Gastrocnemius medialis (tissue), 4 donors: ENCODE measurements at regions not wholly inside any gene's neighbourhood (a gene's known extent, or its start where the extent isn't known, plus 50 kb on each side); places are given as distances from the start of the nearest gene placed in this dataset.

ENCODE experiments used
- ATAC-seq, 2 donors: fragments of 150-250 bp; one replicate each; pipeline ENCODE4 v1.9.1; 2016
- DNase-seq, 2 donors: peaks; one replicate each; pipeline ENCODE4 v3.0.0-alpha.2; 2019
- H3K27ac ChIP-seq, 4 donors: fragments of 200-600 bp; sonication (generic); 1 replicate in 1 of 4; 2 replicates in 3 of 4; pipeline ENCODE4 v1.5.1; 2016 to 2018; ENCODE audit warnings: mild to moderate bottlenecking in 2 of 4, moderate library complexity in 1 of 4
- H3K27me3 ChIP-seq, 3 donors: fragments of 200-600 bp; sonication (generic) in 2 of 3; 1 replicate in 1 of 3; 2 replicates in 2 of 3; pipeline versions ENCODE4 v1.5.1 to v1.6.0; 2016 to 2019; ENCODE audit warnings: mild to moderate bottlenecking in 1 of 3, moderate library complexity in 1 of 3
- H3K36me3 ChIP-seq, 2 donors: fragments of 200-600 bp; sonication (generic) in 1 of 2; one replicate each; pipeline ENCODE4 v1.5.1; 2017 to 2018
- H3K4me1 ChIP-seq, 2 donors: fragments of 200-600 bp; sonication (generic) in 1 of 2; one replicate each; pipeline ENCODE4 v1.5.1; 2016 to 2017; ENCODE audit warnings: mild to moderate bottlenecking in 2 of 2
- H3K4me3 ChIP-seq, 4 donors: fragments of 200-600 bp; sonication (generic) in 3 of 4; 1 replicate in 1 of 4; 2 replicates in 3 of 4; pipeline ENCODE4 v1.5.1; 2016 to 2019; ENCODE audit warnings: mild to moderate bottlenecking in 2 of 4
- H3K9me3 ChIP-seq, 3 donors: fragments of 200-600 bp; sonication (generic) in 2 of 3; 1 replicate in 1 of 3; 2 replicates in 2 of 3; pipeline ENCODE4 v1.5.1; 2016 to 2019
- CTCF ChIP-seq, 5 experiments: fragments of 450-650 bp in 3 of 5; fragments of 200-600 bp in 2 of 5; sonication (generic) in 2 of 5; IDR thresholded peaks in 4 of 5; conservative IDR thresholded peaks in 1 of 5; 1 replicate in 4 of 5; 2 replicates in 1 of 5; pipeline ENCODE4 v1.5.1; 2016 to 2019; ENCODE audit warnings: antibody characterized with exemption in 5 of 5, mild to moderate bottlenecking in 3 of 5, moderate library complexity in 3 of 5
- POLR2A ChIP-seq, 2 donors: fragments of 450-650 bp; IDR thresholded peaks; one replicate each; pipeline ENCODE4 v1.6.1; 2017; ENCODE audit warnings: antibody characterized with exemption in 2 of 2, mild to moderate bottlenecking in 2 of 2, moderate library complexity in 2 of 2
- in situ Hi-C, 4 donors: fragments of 200-750 bp; cut with MboI; loops; one replicate each; pipeline versions ENCODE4 v1.15.0 to v1.8.0; 2017; ENCODE audit warnings: low sequenced_read_pairs in 4 of 4
- intact Hi-C: fragments of 100-400 bp; cut with DNase I; formaldehyde crosslinking; loops from one replicate; pipeline ENCODE4 v1.15.1; 2023; ENCODE audit warnings: low total_unique reads

DNA sequence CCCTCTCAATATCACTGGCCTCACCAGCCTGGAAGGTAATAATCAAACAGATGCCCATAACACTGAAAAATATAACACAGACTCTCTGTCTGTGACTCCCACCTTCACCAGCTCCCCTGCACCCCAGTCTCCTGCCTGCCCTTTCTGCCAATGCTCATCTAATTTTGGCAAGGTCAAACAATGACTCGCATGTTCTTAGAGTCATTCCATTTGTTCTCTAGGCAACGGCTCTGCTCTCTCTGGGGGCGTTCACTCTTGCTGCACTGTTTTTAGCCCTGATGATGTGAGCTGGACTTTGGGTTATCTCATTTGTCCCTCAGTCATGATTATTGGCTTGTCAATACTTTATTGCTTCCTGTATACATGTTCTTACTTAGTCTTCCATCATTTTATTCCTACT is 691.8 kb downstream of the FLRT2 start:
- Histone ChIP-seq H3K27me3 (no peaks in the 10 kb centered on the region), H3K36me3 (no peaks in the 10 kb centered on the region), H3K4me1 (no peaks in the 10 kb centered on the region), H3K4me3 (no peak overlapping the region), H3K9me3 (no peaks in the 10 kb centered on the region), H3K27ac (no peak overlapping the region)
- DNase-seq (no peak), ATAC-seq (no peak)
- intact Hi-C loops, result no loop called here
- TF ChIP-seq POLR2A (IDR thresholded peaks at IDR 0.05), result no peak
- TF ChIP-seq CTCF (IDR thresholded peaks at IDR 0.05 in 4 of 5, conservative IDR thresholded peaks at IDR 0.05 in 1 of 5), result no peak
- in situ Hi-C loops, result no loop called here

- H3K9me3 ChIP-seq, result no peaks in the 10 kb centered on the region
- in situ Hi-C loops (no loop called here), intact Hi-C loops (no loop called here)
- no peak for ATAC-seq
- H3K4me3 ChIP-seq, result no peak overlapping the region
- no peaks in the 10 kb centered on the region for H3K27me3 ChIP-seq
- TF ChIP-seq CTCF (IDR thresholded peaks at IDR 0.05 in 4 of 5, conservative IDR thresholded peaks at IDR 0.05 in 1 of 5) (no peak), POLR2A (IDR thresholded peaks at IDR 0.05) (no peak)
- DNase-seq, result no peak
- no peaks in the 10 kb centered on the region for H3K36me3 ChIP-seq
- no peak overlapping the region for H3K27ac ChIP-seq
- no peaks in the 10 kb centered on the region for H3K4me1 ChIP-seq
These were observed 691.1 kb downstream of the FLRT2 start for GRCh38 chr14:86221000-86221399.

DNA sequence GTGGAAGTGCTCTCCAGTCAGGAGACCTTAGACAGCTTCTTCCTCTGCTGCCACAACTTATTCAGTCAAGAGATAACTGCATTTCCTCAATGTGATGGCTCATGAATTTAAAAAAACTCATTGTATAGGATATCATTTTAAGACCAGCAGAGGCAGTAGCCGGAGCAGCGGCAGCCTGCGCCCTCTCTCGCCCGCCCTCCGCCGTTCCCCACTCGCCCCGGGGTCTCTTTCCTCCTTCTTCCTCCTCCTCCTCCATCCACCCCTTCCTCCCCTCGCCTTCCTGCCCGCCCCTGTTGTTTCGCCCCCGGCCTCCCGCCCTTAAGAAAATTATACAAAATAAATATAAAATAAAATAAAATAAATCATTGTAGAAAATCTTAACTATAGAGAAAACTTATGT is 687.6 kb downstream of the FLRT2 start:
- no peaks in the 10 kb centered on the region for H3K27me3 ChIP-seq
- in situ Hi-C loops, result no loop called here
- no peak overlapping the region for H3K27ac ChIP-seq
- H3K9me3 ChIP-seq, result no peaks in the 10 kb centered on the region
- ATAC-seq, result no peak
- no peaks in the 10 kb centered on the region for H3K36me3 ChIP-seq
- H3K4me1 ChIP-seq, result no peaks in the 10 kb centered on the region
- H3K4me3 ChIP-seq, result no peak overlapping the region
- intact Hi-C loops, result no loop called here
- DNase-seq, result no peak
- no peak for TF ChIP-seq POLR2A (IDR thresholded peaks at IDR 0.05)
- no peak for TF ChIP-seq CTCF (IDR thresholded peaks at IDR 0.05 in 4 of 5, conservative IDR thresholded peaks at IDR 0.05 in 1 of 5)

DNA sequence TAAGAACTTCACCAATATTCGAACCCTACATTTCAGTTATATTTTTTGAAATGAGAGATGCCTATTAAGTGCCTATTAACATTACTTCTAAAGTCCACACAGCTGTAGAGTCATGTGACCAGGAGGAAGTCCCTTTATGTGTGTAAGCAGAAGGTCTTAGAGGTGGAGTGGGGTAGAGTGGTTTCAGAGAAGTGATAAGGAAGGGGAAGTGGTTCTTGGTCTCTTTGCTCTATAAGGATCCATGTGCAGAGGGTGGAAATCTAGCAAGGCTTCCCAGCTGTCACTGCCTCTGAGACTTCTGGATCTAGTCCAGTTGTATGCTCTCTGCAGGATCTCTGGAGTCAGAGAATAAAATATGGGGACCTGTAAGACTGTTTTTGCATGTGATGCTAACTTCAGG is 673.9 kb downstream of the FLRT2 start:
- Histone ChIP-seq H3K36me3 (no peaks in the 10 kb centered on the region), H3K4me1 (no peaks in the 10 kb centered on the region), H3K27ac (no peak overlapping the region), H3K27me3 (no peaks in the 10 kb centered on the region), H3K9me3 (no peaks in the 10 kb centered on the region), H3K4me3 (no peak overlapping the region)
- DNase-seq (no peak), ATAC-seq (no peak)
- intact Hi-C loops (no loop called here), in situ Hi-C loops (no loop called here)
- TF ChIP-seq CTCF (IDR thresholded peaks at IDR 0.05 in 4 of 5, conservative IDR thresholded peaks at IDR 0.05 in 1 of 5) (no peak), POLR2A (IDR thresholded peaks at IDR 0.05) (no peak)

DNA sequence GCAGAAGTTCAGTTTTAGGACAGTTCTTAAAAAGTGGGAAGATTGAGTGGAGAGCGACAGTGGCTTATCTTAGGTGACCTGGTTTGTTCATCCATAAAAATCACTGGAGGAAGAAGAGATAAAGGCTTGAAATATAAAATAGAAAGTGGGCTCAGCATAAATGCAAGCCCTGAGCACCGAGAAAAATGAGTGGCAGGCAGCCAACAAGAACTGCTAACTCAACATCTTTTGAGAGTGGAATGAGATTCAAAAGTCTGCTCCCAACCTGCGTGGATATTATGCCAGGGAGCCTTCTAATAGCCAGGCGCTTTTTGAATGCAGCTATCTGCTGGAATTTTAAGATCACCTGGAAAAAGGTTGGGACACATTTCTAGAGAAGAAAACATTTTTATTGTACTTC is 666.5 kb downstream of the FLRT2 start:
- H3K36me3 ChIP-seq, result no peaks in the 10 kb centered on the region
- no peak for DNase-seq
- H3K9me3 ChIP-seq, result no peaks in the 10 kb centered on the region
- H3K4me3 ChIP-seq, result no peak overlapping the region
- no peak for ATAC-seq
- no peak for TF ChIP-seq POLR2A (IDR thresholded peaks at IDR 0.05)
- TF ChIP-seq CTCF (IDR thresholded peaks at IDR 0.05 in 4 of 5, conservative IDR thresholded peaks at IDR 0.05 in 1 of 5), result no peak
- no peaks in the 10 kb centered on the region for H3K27me3 ChIP-seq
- H3K27ac ChIP-seq, result no peak overlapping the region
- in situ Hi-C loops, result no loop called here
- H3K4me1 ChIP-seq, result no peaks in the 10 kb centered on the region
- intact Hi-C loops, result no loop called here
